GM12891 (cell line): ENCODE measurements at regions not wholly inside any gene's neighbourhood (a gene's known extent, or its start where the extent isn't known, plus 50 kb on each side); places are given as distances from the start of the nearest gene placed in this dataset.

Experiments
- DNase-seq: peaks from one replicate; pipeline ENCODE4 v3.0.0; 2011; ENCODE audit warnings: low spot score; ENCODE audit not compliant: insufficient read length
- FAIRE-seq: peaks from 2 replicates; lab custom pipeline; 2011; peaks lifted over from hg19 to GRCh38; lab: Jason Lieb, UNC
- PAX5 ChIP-seq: IDR thresholded peaks from 2 replicates; pipeline ENCODE4 v1.6.1; 2011; ENCODE audit warnings: low read length, moderate library complexity, mild to moderate bottlenecking; ENCODE audit not compliant: insufficient read depth, severe bottlenecking
- POLR2A ChIP-seq: IDR thresholded peaks from 2 replicates; pipeline ENCODE4 v1.6.1; 2011; ENCODE audit warnings: low read depth, low read length, control low read depth
- POLR2AphosphoS5 ChIP-seq: IDR thresholded peaks from 2 replicates; pipeline ENCODE4 v1.6.1; 2011; ENCODE audit warnings: low read depth, low read length, control low read depth
- POU2F2 ChIP-seq: IDR thresholded peaks from 2 replicates; pipeline ENCODE4 v1.6.1; 2011; ENCODE audit warnings: low read depth, mild to moderate bottlenecking, control low read depth, low read length, moderate library complexity
- SPI1 ChIP-seq: IDR thresholded peaks from 2 replicates; pipeline ENCODE4 v1.6.1; 2011; ENCODE audit warnings: low read depth, low read length, control low read depth
- TAF1 ChIP-seq: IDR thresholded peaks from 2 replicates; pipeline ENCODE4 v1.6.1; 2011; ENCODE audit warnings: low read depth, low read length, control low read depth

GRCh38 chr1:201720522-201720844, 108.5 kb upstream of the IPO9 start:
- TF ChIP-seq TAF1 (no peak), POLR2A (no peak), SPI1 (no peak), POU2F2 (no peak), PAX5 (no peak), POLR2AphosphoS5 (no peak)
- DNase-seq (no peak), FAIRE-seq (no peak)

- DNase-seq (no peak), FAIRE-seq (no peak)
- TF ChIP-seq SPI1: no peak
- TF ChIP-seq POLR2AphosphoS5: no peak
- TF ChIP-seq TAF1: no peak
- TF ChIP-seq PAX5: no peak
- TF ChIP-seq POU2F2: no peak
- TF ChIP-seq POLR2A: no peak
These were observed 107.6 kb upstream of the IPO9 start for GRCh38 chr1:201721082-201722049.

GRCh38 chr1:201724039-201724765, 104.8 kb upstream of the IPO9 start:
- DNase-seq (no peak), FAIRE-seq (no peak)
- TF ChIP-seq SPI1 (no peak), POU2F2 (no peak)

- DNase-seq: no peak
- TF ChIP-seq PAX5 (no peak), POLR2A (no peak), TAF1 (no peak), POLR2AphosphoS5 (no peak), POU2F2 (no peak), SPI1 (no peak)
- FAIRE-seq: no peak
These were observed 104.2 kb upstream of the IPO9 start for GRCh38 chr1:201724766-201725118.

- TF ChIP-seq POU2F2 (no peak), TAF1 (no peak), PAX5 (no peak), SPI1 (no peak), POLR2AphosphoS5 (no peak), POLR2A (no peak)
- DNase-seq: no peak
- no peak for FAIRE-seq
These were observed 102.3 kb upstream of the IPO9 start for GRCh38 chr1:201726700-201727099.

- TF ChIP-seq POLR2A: no peak
- no peak for TF ChIP-seq POLR2AphosphoS5
- TF ChIP-seq TAF1: no peak
- no peak for TF ChIP-seq POU2F2
- TF ChIP-seq SPI1: no peak
- no peak for TF ChIP-seq PAX5
- DNase-seq (no peak), FAIRE-seq (no peak)
These were observed 100.2 kb upstream of the IPO9 start for GRCh38 chr1:201728731-201729130.

GRCh38 chr1:201729973-201730608, 98.9 kb upstream of the IPO9 start:
- DNase-seq (no peak), FAIRE-seq (no peak)
- no peak for TF ChIP-seq SPI1

GRCh38 chr1:201730611-201731010, 98.3 kb upstream of the IPO9 start:
- FAIRE-seq: no peak
- no peak for TF ChIP-seq POU2F2
- TF ChIP-seq TAF1: no peak
- TF ChIP-seq POLR2AphosphoS5: no peak
- no peak for TF ChIP-seq POLR2A
- TF ChIP-seq SPI1: no peak
- no peak for TF ChIP-seq PAX5

GRCh38 chr1:201731142-201731541, 97.8 kb upstream of the IPO9 start:
- FAIRE-seq (no peak), DNase-seq (no peak)
- TF ChIP-seq POLR2AphosphoS5 (no peak), POLR2A (no peak), PAX5 (no peak), SPI1 (no peak), TAF1 (no peak), POU2F2 (no peak)

More at GRCh38 chr1:201730611-201731010, 98.3 kb upstream of the IPO9 start:
- no peak for DNase-seq
